ENCODE measurements at regions not wholly inside any gene's neighbourhood (a gene's known extent, or its start where the extent isn't known, plus 50 kb on each side); places are given as distances from the start of the nearest gene placed in this dataset.

GRCh38 chr12:74455429-74455828 lies 82.2 kb upstream of the ATXN7L3B start:
- intact Hi-C loops (cut with DNase I; ENCODE audit: low total_unique reads) = no loop called here
- H3K9me3 ChIP-seq = no peaks in the 10 kb centered on the region
- no peak for DNase-seq
- H3K36me3 ChIP-seq = no peaks in the 10 kb centered on the region
- H3K4me1 ChIP-seq = no peaks in the 10 kb centered on the region
- H3K27me3 ChIP-seq (replicated peaks in 1 of 7) = no peaks in the 10 kb centered on the region
- WGBS, 5 donors = 85 to 92% (median 91%) methylated on average over 3 of the region's 3 CpGs
- TF ChIP-seq CTCF (IDR thresholded peaks at IDR 0.05 in 8 of 11, conservative IDR thresholded peaks at IDR 0.05 in 3 of 11) (no peak), POLR2A (IDR thresholded peaks at IDR 0.05) (no peak), POLR2AphosphoS5 (IDR thresholded peaks at IDR 0.05) (no peak)
- no peak overlapping the region for H3K4me3 ChIP-seq
- no peak overlapping the region for H3K27ac ChIP-seq

GRCh38 chr12:74456431-74456830 lies 81.2 kb upstream of the ATXN7L3B start:
- no peaks in the 10 kb centered on the region for H3K4me1 ChIP-seq
- no peaks in the 10 kb centered on the region for H3K27me3 ChIP-seq (replicated peaks in 1 of 7)
- no peak for TF ChIP-seq CTCF (IDR thresholded peaks at IDR 0.05 in 8 of 11, conservative IDR thresholded peaks at IDR 0.05 in 3 of 11)
- no peak for TF ChIP-seq POLR2AphosphoS5 (IDR thresholded peaks at IDR 0.05)
- TF ChIP-seq POLR2A (IDR thresholded peaks at IDR 0.05) = no peak
- no peak overlapping the region for H3K4me3 ChIP-seq
- no peaks in the 10 kb centered on the region for H3K36me3 ChIP-seq
- no peak overlapping the region for H3K27ac ChIP-seq
- no peaks in the 10 kb centered on the region for H3K9me3 ChIP-seq
- intact Hi-C loops (cut with DNase I; ENCODE audit: low total_unique reads) = no loop called here
- DNase-seq = no peak
- 56 to 70% (median 65%) methylated on average over 3 of the region's 3 CpGs for WGBS, 5 donors

- intact Hi-C loops (cut with DNase I; ENCODE audit: low total_unique reads) = no loop called here
- Histone ChIP-seq H3K27me3 (replicated peaks in 1 of 7) (no peaks in the 10 kb centered on the region), H3K4me1 (no peaks in the 10 kb centered on the region), H3K27ac (no peak overlapping the region), H3K4me3 (no peak overlapping the region), H3K36me3 (no peaks in the 10 kb centered on the region), H3K9me3 (peaks cover 0 to 6% (median 0%) of the 10 kb centered on the region in 8 donors)
- DNase-seq = no peak
- TF ChIP-seq POLR2A (IDR thresholded peaks at IDR 0.05) (no peak), CTCF (IDR thresholded peaks at IDR 0.05 in 8 of 11, conservative IDR thresholded peaks at IDR 0.05 in 3 of 11) (no peak), POLR2AphosphoS5 (IDR thresholded peaks at IDR 0.05) (no peak)
- WGBS, 5 donors = 71 to 85% (median 82%) methylated on average over 4 of the region's 4 CpGs
Observed at GRCh38 chr12:74468401-74468800, 69.2 kb upstream of the ATXN7L3B start.

- no peak for TF ChIP-seq CTCF (IDR thresholded peaks at IDR 0.05 in 8 of 11, conservative IDR thresholded peaks at IDR 0.05 in 3 of 11)
- TF ChIP-seq POLR2AphosphoS5 (IDR thresholded peaks at IDR 0.05) = no peak
- no peak for TF ChIP-seq POLR2A (IDR thresholded peaks at IDR 0.05)
- Histone ChIP-seq H3K9me3 (no peaks in the 10 kb centered on the region), H3K27ac (no peak overlapping the region), H3K36me3 (no peaks in the 10 kb centered on the region), H3K4me1 (no peaks in the 10 kb centered on the region), H3K4me3 (no peak overlapping the region), H3K27me3 (replicated peaks in 1 of 7) (no peaks in the 10 kb centered on the region)
- WGBS, 5 donors = 92 to 98% (median 94%) methylated on average over 1 of the region's 1 CpG
- DNase-seq = no peak
- intact Hi-C loops (cut with DNase I; ENCODE audit: low total_unique reads) = no loop called here
Observed at GRCh38 chr12:74476234-74476633, 61.4 kb upstream of the ATXN7L3B start.

All from spleen (tissue), 11 donors.